ENCODE measurements at regions not wholly inside any gene's neighbourhood (a gene's known extent, or its start where the extent isn't known, plus 50 kb on each side); places are given as distances from the start of the nearest gene placed in this dataset.

DNA sequence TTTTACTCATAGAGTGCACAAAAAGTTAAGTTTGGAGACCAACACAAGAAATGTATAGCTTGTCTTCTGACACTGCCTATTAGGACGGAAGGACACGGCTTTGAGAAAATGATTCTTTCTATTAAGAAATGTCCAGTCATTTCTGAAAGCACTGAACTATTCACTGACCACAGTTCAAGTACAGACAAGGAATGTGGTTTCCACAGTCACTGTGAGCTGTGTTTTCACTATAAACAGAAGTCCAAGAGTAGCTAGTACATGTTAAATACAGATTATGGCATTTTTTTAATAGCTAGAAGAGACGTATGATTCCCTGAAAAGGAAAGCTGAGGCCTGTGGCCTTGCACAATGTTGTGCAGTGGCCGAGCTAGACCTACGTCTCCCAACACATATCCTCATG lies 115.1 kb upstream of the GPM6A start:
- H3K27me3 ChIP-seq (ENCODE audit: control insufficient read depth, insufficient read depth, low read length): no peaks in the 10 kb centered on the region
- no peak overlapping the region for H3K4me3 ChIP-seq (ENCODE audit: low read depth, low read length)
- H3K36me3 ChIP-seq (ENCODE audit: control insufficient read depth, insufficient read depth, low read length): no peaks in the 10 kb centered on the region
- no peaks in the 10 kb centered on the region for H3K9me3 ChIP-seq (ENCODE audit: control insufficient read depth, insufficient read depth, low read length)
- no peak overlapping the region for H3K9ac ChIP-seq (ENCODE audit: low read depth, low read length)
- no peaks in the 10 kb centered on the region for H3K4me1 ChIP-seq (ENCODE audit: control insufficient read depth, insufficient read depth, low read length)

DNA sequence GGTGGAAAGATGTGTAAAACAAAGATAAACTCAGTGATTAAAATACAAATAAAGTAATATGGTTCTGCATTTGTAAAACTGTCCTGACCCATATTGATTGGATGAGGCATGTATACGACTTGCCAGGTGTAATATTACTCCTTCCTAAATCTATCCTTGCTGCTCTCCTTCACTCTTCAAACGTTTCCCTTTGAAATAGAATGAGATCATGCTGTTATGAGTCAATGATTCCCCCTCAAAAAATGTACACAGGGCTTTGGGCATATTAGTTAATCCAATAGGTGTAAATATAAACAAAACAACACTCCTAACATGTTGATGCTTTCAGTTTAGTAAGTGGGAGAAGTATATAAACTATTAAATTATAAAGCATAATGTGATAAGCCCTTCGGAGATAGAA lies 117.4 kb upstream of the GPM6A start:
- Histone ChIP-seq H3K27me3 (ENCODE audit: control insufficient read depth, insufficient read depth, low read length) (no peaks in the 10 kb centered on the region), H3K4me1 (ENCODE audit: control insufficient read depth, insufficient read depth, low read length) (no peaks in the 10 kb centered on the region), H3K4me3 (ENCODE audit: low read depth, low read length) (no peak overlapping the region), H3K36me3 (ENCODE audit: control insufficient read depth, insufficient read depth, low read length) (no peaks in the 10 kb centered on the region), H3K9me3 (ENCODE audit: control insufficient read depth, insufficient read depth, low read length) (no peaks in the 10 kb centered on the region), H3K9ac (ENCODE audit: low read depth, low read length) (no peak overlapping the region)

DNA sequence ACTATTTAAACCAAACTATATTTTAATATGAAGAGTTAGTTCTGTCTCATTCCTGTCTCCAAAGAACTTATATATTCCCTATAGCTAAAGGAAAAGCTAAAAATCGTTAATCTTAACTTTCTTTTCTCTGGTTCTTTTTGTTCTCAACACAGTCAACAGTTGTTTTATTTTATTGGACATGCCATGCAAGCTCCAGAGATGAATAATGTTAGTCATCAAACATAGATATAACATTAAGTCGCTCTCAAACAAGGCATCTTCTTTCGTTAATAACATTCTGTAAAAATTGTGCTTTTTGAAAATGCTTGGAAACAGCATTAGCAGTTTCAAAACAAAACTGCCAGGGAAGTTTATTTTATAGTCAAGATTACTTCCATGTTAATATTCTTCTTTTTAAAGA lies 117.9 kb upstream of the GPM6A start:
- no peak overlapping the region for H3K4me3 ChIP-seq (ENCODE audit: low read depth, low read length)
- H3K9ac ChIP-seq (ENCODE audit: low read depth, low read length): no peak overlapping the region
- H3K27me3 ChIP-seq (ENCODE audit: control insufficient read depth, insufficient read depth, low read length): no peaks in the 10 kb centered on the region
- H3K4me1 ChIP-seq (ENCODE audit: control insufficient read depth, insufficient read depth, low read length): peaks cover under 1% of the 10 kb centered on the region
- no peaks in the 10 kb centered on the region for H3K9me3 ChIP-seq (ENCODE audit: control insufficient read depth, insufficient read depth, low read length)
- H3K36me3 ChIP-seq (ENCODE audit: control insufficient read depth, insufficient read depth, low read length): no peaks in the 10 kb centered on the region

DNA sequence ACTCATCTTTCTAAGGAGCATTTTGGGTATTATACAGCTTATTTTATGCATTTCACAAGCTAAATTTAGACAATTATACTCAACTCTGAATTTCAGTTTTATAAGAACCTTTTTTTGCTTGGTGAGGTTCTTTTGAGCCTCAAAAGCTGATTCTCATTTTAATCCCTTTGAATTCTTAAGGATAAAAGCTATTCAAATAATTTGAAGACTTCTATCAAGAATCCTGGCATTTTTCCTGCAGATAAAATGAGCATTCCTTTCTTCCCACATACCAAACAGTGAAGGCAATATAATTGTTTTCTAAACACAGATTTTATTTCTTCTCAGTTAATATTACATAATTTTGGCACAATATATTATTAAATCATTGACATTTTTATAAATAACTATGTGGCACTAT lies 118.4 kb upstream of the GPM6A start:
- H3K4me3 ChIP-seq (ENCODE audit: low read depth, low read length): no peak overlapping the region
- H3K36me3 ChIP-seq (ENCODE audit: control insufficient read depth, insufficient read depth, low read length): no peaks in the 10 kb centered on the region
- no peaks in the 10 kb centered on the region for H3K27me3 ChIP-seq (ENCODE audit: control insufficient read depth, insufficient read depth, low read length)
- peaks cover 3% of the 10 kb centered on the region for H3K4me1 ChIP-seq (ENCODE audit: control insufficient read depth, insufficient read depth, low read length)
- H3K9me3 ChIP-seq (ENCODE audit: control insufficient read depth, insufficient read depth, low read length): no peaks in the 10 kb centered on the region
- H3K9ac ChIP-seq (ENCODE audit: low read depth, low read length): no peak overlapping the region

DNA sequence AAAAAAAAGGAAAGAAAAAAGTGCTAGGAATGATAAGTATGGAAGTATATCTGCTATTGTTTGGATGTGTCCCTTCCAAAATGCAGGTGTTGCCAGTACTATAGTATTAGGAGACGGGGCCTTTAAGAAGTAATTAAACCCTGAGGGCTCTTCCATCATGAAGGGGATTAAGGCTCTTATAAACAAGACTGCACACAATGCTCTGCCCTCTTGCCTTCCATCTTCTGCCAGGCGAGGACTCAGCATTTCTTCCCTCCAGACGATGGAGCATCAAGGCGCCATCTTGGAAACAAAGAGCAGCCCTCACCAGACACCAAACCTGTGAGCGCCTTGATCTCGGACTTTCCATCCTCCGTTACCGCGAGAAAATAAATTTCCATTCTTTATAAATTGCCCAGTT lies 120.1 kb upstream of the GPM6A start:
- Histone ChIP-seq H3K36me3 (ENCODE audit: control insufficient read depth, insufficient read depth, low read length) (no peaks in the 10 kb centered on the region), H3K9ac (ENCODE audit: low read depth, low read length) (no peak overlapping the region)

DNA sequence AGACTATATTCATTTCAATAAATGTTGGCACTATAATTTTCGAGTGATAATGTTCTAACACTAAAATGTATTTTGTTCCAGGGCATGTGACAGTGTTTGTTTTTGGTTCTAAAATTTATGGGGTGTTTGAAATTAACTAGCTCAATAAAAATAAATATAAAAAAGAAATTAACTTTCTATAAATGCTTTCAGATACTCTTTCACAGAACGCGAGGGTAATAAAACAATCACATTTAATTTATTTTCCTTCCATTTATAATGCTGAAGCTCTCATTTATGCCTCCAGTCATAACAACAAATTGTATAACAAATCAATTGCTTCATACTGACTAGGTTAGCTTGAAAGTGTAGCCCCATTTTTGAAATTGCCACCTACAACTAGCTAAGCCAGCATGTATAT lies 122.4 kb upstream of the GPM6A start:
- Histone ChIP-seq H3K4me1 (ENCODE audit: control insufficient read depth, insufficient read depth, low read length) (peaks cover 3% of the 10 kb centered on the region), H3K27me3 (ENCODE audit: control insufficient read depth, insufficient read depth, low read length) (no peaks in the 10 kb centered on the region), H3K4me3 (ENCODE audit: low read depth, low read length) (no peak overlapping the region), H3K9me3 (ENCODE audit: control insufficient read depth, insufficient read depth, low read length) (no peaks in the 10 kb centered on the region), H3K9ac (ENCODE audit: low read depth, low read length) (no peak overlapping the region), H3K36me3 (ENCODE audit: control insufficient read depth, insufficient read depth, low read length) (no peaks in the 10 kb centered on the region)

More for the DNA sequence above, 120.1 kb upstream of the GPM6A start:
- Histone ChIP-seq H3K4me1 (ENCODE audit: control insufficient read depth, insufficient read depth, low read length) (peaks cover 3% of the 10 kb centered on the region), H3K4me3 (ENCODE audit: low read depth, low read length) (no peak overlapping the region), H3K27me3 (ENCODE audit: control insufficient read depth, insufficient read depth, low read length) (no peaks in the 10 kb centered on the region), H3K9me3 (ENCODE audit: control insufficient read depth, insufficient read depth, low read length) (no peaks in the 10 kb centered on the region)

DNA sequence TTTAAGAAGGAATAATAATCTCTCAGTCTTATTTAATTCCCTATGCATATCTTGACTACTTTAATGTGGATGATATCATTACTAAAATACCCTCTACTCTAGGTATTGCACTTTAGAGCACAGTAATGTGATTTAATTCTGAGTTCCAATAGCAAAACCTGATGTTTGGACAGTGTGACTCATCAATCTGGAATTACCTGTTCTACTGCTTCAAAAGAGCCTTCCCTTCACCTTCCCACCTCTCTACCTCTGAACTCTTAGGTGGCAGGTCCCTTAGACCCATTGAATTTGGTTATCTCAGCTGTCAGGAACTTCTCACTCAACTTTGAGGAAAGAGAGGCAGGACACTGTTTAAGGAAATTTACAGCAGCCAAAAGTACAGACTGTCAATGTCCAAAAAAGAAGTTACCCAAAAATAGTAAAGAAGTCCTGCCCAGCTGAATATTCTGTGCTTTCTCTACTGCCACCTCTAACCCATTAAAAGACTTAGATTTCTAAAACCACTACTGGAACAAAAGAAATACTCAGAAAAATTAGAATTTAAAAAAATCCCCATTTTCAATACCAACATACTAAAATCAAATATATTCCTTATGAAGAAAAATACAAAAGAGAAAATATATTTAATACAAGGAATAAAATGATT lies 123.1 kb upstream of the GPM6A start:
- Histone ChIP-seq H3K4me3 (ENCODE audit: low read depth, low read length) (no peak overlapping the region), H3K9ac (ENCODE audit: low read depth, low read length) (no peak overlapping the region), H3K36me3 (ENCODE audit: control insufficient read depth, insufficient read depth, low read length) (no peaks in the 10 kb centered on the region)

DNA sequence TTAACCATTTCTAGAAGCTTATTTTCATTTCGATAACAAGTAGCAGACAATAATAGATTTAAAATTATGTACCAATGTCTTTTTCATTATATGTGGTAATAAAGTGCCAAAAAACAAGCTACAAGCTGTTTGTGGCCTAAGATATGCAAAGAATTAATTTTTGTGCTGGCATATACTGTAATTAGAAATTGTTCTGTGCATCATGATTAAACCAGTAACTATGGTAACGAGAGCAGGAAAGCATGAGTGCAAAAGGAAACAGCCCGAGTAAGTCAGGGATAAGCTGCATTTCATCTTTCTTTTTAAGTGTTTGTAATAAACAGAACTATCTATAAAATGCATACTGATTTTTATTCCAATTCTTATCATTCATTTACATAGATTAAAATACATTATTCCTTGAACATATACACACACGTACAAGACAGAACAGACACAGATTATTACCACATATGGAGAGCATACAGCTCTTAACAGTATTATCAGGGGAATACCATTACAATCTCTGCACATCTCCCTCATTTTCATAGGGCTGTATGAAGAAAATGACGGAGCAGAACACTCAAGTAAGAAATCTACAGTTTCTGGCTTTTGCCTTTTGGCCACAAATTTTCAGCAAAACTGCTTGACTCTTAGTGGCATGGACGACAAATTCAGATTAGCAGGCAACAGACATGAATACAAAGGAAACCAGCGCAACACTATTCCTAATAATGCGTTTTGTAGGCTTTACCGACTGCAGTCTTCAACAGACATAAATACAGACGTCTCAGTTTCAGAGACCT lies 121.3 kb upstream of the WDR17 start:
- no peaks in the 10 kb centered on the region for H3K27me3 ChIP-seq (ENCODE audit: control insufficient read depth, insufficient read depth, low read length)
- no peaks in the 10 kb centered on the region for H3K9me3 ChIP-seq (ENCODE audit: control insufficient read depth, insufficient read depth, low read length)
- no peak overlapping the region for H3K4me3 ChIP-seq (ENCODE audit: low read depth, low read length)
- H3K36me3 ChIP-seq (ENCODE audit: control insufficient read depth, insufficient read depth, low read length): no peaks in the 10 kb centered on the region
- H3K9ac ChIP-seq (ENCODE audit: low read depth, low read length): no peak overlapping the region
- no peaks in the 10 kb centered on the region for H3K4me1 ChIP-seq (ENCODE audit: control insufficient read depth, insufficient read depth, low read length)

More for the DNA sequence above, 123.1 kb upstream of the GPM6A start:
- H3K4me1 ChIP-seq (ENCODE audit: control insufficient read depth, insufficient read depth, low read length): peaks cover 3% of the 10 kb centered on the region
- H3K27me3 ChIP-seq (ENCODE audit: control insufficient read depth, insufficient read depth, low read length): no peaks in the 10 kb centered on the region
- no peaks in the 10 kb centered on the region for H3K9me3 ChIP-seq (ENCODE audit: control insufficient read depth, insufficient read depth, low read length)

DNA sequence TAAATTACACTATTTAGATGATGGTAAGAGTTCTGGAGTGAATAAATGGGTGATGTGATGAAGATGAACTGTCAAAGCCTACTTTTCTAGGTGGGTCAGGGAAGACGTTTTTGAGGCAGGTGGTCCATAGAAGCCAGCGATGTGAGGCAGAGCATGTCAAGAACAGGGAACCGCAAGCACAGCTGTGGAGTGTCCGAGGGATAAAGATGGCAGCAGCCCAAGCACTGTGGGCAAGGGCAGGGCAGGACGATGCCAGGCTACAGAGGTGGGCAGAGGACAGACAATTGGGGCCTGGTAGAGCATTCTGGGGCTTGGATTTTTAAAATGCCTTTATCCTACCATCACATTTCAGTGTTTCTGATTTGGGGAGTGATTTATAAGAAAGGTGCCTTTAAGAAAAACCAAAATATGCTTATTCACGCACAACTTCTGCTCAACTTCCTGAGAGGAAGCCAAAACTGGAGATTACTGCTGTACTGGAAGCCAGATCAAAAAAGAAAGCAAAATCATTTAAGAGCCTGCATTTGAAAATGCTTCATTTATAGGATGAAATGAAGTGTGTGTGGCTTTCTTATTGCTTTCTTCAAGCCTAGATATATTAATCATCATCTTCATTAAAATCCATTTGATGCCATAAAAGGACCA lies 119.0 kb upstream of the WDR17 start:
- no peak overlapping the region for H3K4me3 ChIP-seq (ENCODE audit: low read depth, low read length)

DNA sequence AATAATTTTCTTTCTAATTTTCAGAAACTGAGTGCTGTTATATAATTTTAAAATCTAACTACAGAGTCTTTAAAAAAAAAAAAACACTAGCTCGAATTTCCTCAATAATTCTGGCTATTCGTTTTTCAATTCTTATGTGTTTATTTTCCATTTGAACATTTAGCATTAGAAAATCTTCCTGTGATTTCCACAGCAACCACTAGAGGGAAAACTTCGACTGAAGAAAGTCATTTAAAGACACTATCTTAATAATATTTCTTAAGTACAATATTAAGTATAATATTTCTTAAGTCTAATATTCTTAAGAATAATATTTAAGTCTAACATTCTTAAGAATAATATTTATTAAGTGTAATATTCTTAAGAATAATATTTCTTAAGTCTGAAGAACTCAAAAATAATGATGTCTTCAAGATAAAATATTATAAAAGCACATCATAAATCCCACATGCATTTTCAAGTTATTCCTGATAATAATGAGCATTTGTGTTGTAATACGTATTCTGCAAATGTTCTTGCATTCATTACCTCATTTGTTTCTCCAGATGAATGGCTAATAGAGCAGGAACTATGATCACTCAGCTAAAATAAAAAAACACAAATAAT lies 118.4 kb upstream of the WDR17 start:
- Histone ChIP-seq H3K4me3 (ENCODE audit: low read depth, low read length) (no peak overlapping the region), H3K9me3 (ENCODE audit: control insufficient read depth, insufficient read depth, low read length) (no peaks in the 10 kb centered on the region), H3K9ac (ENCODE audit: low read depth, low read length) (no peak overlapping the region)

More for the DNA sequence above, 119.0 kb upstream of the WDR17 start:
- Histone ChIP-seq H3K36me3 (ENCODE audit: control insufficient read depth, insufficient read depth, low read length) (no peaks in the 10 kb centered on the region), H3K9ac (ENCODE audit: low read depth, low read length) (no peak overlapping the region), H3K4me1 (ENCODE audit: control insufficient read depth, insufficient read depth, low read length) (no peaks in the 10 kb centered on the region), H3K9me3 (ENCODE audit: control insufficient read depth, insufficient read depth, low read length) (no peaks in the 10 kb centered on the region), H3K27me3 (ENCODE audit: control insufficient read depth, insufficient read depth, low read length) (no peaks in the 10 kb centered on the region)

DNA sequence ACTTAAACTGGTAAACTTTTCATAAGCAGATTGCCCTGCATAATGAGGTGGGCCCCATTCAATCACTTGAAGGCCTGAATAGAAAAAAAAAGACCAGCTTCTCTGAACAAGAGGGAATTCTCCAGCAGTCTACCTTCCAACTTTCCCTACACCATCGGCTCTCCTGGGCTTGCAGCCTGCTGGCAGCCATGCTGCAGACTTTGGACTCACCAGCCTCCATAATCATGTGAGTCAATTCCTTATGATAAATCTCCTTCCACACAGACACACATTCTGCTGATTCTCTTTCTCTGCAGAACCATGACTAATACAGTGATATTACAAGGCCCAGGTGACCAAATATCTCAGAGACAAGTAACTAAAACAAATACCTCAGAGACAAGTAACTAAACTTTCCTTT lies 113.8 kb upstream of the WDR17 start:
- H3K9me3 ChIP-seq (ENCODE audit: control insufficient read depth, insufficient read depth, low read length): no peaks in the 10 kb centered on the region
- H3K4me1 ChIP-seq (ENCODE audit: control insufficient read depth, insufficient read depth, low read length): no peaks in the 10 kb centered on the region
- H3K9ac ChIP-seq (ENCODE audit: low read depth, low read length): no peak overlapping the region
- no peaks in the 10 kb centered on the region for H3K27me3 ChIP-seq (ENCODE audit: control insufficient read depth, insufficient read depth, low read length)
- no peaks in the 10 kb centered on the region for H3K36me3 ChIP-seq (ENCODE audit: control insufficient read depth, insufficient read depth, low read length)
- H3K4me3 ChIP-seq (ENCODE audit: low read depth, low read length): no peak overlapping the region

More for the DNA sequence above, 118.4 kb upstream of the WDR17 start:
- H3K27me3 ChIP-seq (ENCODE audit: control insufficient read depth, insufficient read depth, low read length): no peaks in the 10 kb centered on the region
- no peaks in the 10 kb centered on the region for H3K4me1 ChIP-seq (ENCODE audit: control insufficient read depth, insufficient read depth, low read length)
- H3K36me3 ChIP-seq (ENCODE audit: control insufficient read depth, insufficient read depth, low read length): no peaks in the 10 kb centered on the region

Measured in iPS-15b (cell line).